AG10803 (cell line): ENCODE measurements at regions not wholly inside any gene's neighbourhood (a gene's known extent, or its start where the extent isn't known, plus 50 kb on each side); places are given as distances from the start of the nearest gene placed in this dataset.

Experiments used
- DNase-seq: peaks from one replicate; pipeline ENCODE4 v3.0.0; 2010; ENCODE audit warnings: low read depth
- H3K4me3 ChIP-seq: 2 replicates; pipeline ENCODE4 v1.5.1; 2011; ENCODE audit warnings: mild to moderate bottlenecking, low read length, control low read depth
- CTCF ChIP-seq: conservative IDR thresholded peaks from 2 replicates; pipeline ENCODE4 v1.5.1; 2011; ENCODE audit warnings: mild to moderate bottlenecking, low read length, control low read depth, inconsistent platforms

DNA sequence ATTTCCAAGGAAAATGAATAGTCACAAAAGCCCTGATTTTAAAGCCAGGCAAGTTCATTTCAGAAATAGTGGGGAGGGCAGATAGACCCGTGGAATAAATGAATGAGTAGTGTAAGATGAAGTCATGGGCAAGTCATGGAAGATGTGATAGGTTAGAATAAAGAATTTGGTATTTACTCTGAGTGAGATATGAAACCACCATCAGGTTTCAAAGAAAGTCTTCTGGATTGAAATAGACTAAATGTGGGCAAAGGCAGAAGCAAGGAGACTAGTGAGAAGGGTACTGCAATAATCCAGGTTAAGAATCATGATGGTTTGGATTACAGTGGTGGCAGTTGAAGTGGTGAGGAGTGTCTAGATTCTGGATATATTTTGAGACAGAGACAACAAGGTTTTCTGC lies 218.5 kb upstream of the AFF2 start:
- no peak overlapping the region for H3K4me3 ChIP-seq
- DNase-seq: no peak
- no peak for TF ChIP-seq CTCF

GRCh38 chrX:148282504-148282903 lies 217.9 kb upstream of the AFF2 start:
- DNase-seq: no peak
- TF ChIP-seq CTCF: no peak
- no peak overlapping the region for H3K4me3 ChIP-seq

GRCh38 chrX:148284056-148284455 lies 216.4 kb upstream of the AFF2 start:
- H3K4me3 ChIP-seq: no peak overlapping the region
- no peak for DNase-seq
- TF ChIP-seq CTCF: no peak

GRCh38 chrX:148284821-148285220 lies 215.6 kb upstream of the AFF2 start:
- no peak overlapping the region for H3K4me3 ChIP-seq
- no peak for TF ChIP-seq CTCF
- DNase-seq: no peak

DNA sequence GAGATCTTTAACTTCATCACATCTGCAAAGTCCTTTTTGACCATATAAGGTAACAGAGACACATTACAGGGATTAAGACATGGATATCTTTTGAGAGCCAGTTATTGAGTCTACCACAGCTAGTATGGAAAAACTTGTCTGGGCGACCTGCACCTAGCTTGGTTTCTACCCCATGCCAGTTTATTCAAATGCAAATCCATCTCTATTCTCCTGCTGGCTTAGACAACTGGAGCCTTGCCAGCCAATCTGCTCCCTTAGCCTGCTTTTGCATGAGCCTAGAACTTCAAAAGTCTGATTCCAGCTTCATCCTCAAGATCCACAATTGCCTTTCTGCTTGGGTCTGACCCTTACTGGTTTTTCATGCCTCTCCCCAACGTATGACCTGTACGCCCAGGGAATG lies 212.0 kb upstream of the AFF2 start:
- no peak for DNase-seq
- TF ChIP-seq CTCF: no peak
- H3K4me3 ChIP-seq: no peak overlapping the region

DNA sequence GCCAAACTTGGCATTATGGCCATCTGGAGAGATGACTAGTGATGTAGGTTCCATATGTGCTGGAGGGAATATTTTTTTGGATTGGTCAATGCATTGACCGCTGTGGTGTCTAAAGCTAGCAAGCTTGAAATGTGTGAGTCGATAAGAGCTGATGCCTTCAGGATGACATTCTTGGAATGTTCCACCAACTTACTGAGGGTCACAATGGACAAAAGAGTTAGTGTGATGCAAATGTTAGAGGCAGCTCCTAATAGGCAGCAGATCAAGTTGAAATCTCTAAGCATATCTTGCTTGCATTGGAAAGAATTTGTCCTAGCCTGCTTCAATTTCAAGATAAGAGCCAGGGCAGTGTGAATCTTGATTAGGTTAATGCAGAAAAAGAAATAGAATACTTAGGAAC lies 210.4 kb upstream of the AFF2 start:
- no peak overlapping the region for H3K4me3 ChIP-seq
- DNase-seq: peak; percentile 0
- no peak for TF ChIP-seq CTCF

DNA sequence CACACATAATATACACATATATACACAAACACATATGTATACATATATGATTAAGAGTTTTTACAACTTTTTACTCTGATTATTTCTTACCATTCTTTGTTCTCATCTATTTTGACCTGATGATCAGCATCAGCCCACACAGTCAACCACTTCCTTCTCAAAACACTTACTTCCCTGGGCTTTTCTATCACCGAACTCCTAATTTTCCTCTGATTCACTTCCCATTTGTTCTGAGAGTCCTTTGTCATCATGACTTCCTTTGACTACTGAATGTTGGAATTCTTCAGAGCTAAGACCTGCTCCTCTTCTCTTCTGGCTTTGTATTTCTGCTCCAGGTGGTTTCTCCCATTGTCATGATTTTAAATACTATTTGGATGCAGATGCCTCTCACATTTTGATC lies 209.5 kb upstream of the AFF2 start:
- H3K4me3 ChIP-seq: no peak overlapping the region
- no peak for TF ChIP-seq CTCF

More for the DNA sequence above, 209.5 kb upstream of the AFF2 start:
- no peak for DNase-seq
